ENCODE measurements at regions not wholly inside any gene's neighbourhood (a gene's known extent, or its start where the extent isn't known, plus 50 kb on each side); places are given as distances from the start of the nearest gene placed in this dataset.
"Not testable (repeated sequence)": the region's sequence is repeated elsewhere in the genome, so short reads cannot be mapped to it uniquely, and the experiment has no call there.

GRCh38 chr6:157751547-157752200, 71.4 kb upstream of the SNX9 start:
- Histone ChIP-seq H3K27me3 (ENCODE audit: insufficient read depth) (no peaks in the 10 kb centered on the region), H3K4me2 (no peak overlapping the region), H3K4me1 (ENCODE audit: control insufficient read depth in 1 of 2, insufficient read depth in 2 of 2, low read depth in 1 of 2, low read length in 1 of 2) (peaks cover 0 to 3% of the 10 kb centered on the region in 2 experiments; a peak in 2 of 4 replicates), H3K36me3 (replicated peaks in 1 of 2; ENCODE audit: control insufficient read depth in 1 of 2, insufficient read depth in 2 of 2, low read length in 1 of 2) (no peaks in the 10 kb centered on the region), H2AFZ (ENCODE audit: low read depth) (no peak overlapping the region), H3K9me3 (no peaks in the 10 kb centered on the region), H3K4me3 (ENCODE audit: low read depth in 2 of 2, low read length in 1 of 2) (no peak overlapping the region), H3K9ac (no peak overlapping the region), H3F3A (replicated peaks; ENCODE audit: insufficient read depth) (peaks cover 3% of the 10 kb centered on the region), H3K9me2 (no peaks in the 10 kb centered on the region), H4K20me1 (ENCODE audit: insufficient read depth) (no peaks in the 10 kb centered on the region), H3K27ac (ENCODE audit: low read depth in 2 of 2, low read length in 1 of 2) (no peak overlapping the region), H3K79me2 (ENCODE audit: insufficient read depth) (no peaks in the 10 kb centered on the region)
- TF ChIP-seq GATA2 (CRISPR knock-in tag; IDR thresholded peaks at IDR 0.05) (no peak), CHD2 (IDR thresholded peaks at IDR 0.05; ENCODE audit: low read length, partially characterized antibody) (no peak), REST (IDR thresholded peaks at IDR 0.05; ENCODE audit: low read depth, low read length) (no peak), ELF1 (IDR thresholded peaks at IDR 0.05) (no peak), ZBTB33 (IDR thresholded peaks at IDR 0.05; ENCODE audit: borderline replicate concordance, low read depth) (no peak), RFX5 (IDR thresholded peaks at IDR 0.05; ENCODE audit: low read length) (no peak), USF1 (IDR thresholded peaks at IDR 0.05; ENCODE audit: borderline replicate concordance, low read depth) (no peak), RCOR1 (IDR thresholded peaks at IDR 0.05; ENCODE audit: low read length) (no peak), TCF12 (IDR thresholded peaks at IDR 0.05) (no peak), MEF2A (IDR thresholded peaks at IDR 0.05; ENCODE audit: borderline replicate concordance, low read depth) (no peak), TEAD4 (IDR thresholded peaks at IDR 0.05; ENCODE audit: borderline replicate concordance, insufficient read depth) (no peak), POLR2AphosphoS5 (IDR thresholded peaks at IDR 0.05; ENCODE audit: low read depth, low read length) (no peak)
- ChIA-PET CTCF (no interaction called here), POLR2A (no interaction called here)
- no peak for DNase-seq
- WGBS (ENCODE audit: low lambda C conversion rate), result 90% methylated on average over 10 of the region's 10 CpGs

GRCh38 chr6:157752879-157753278, 70.2 kb upstream of the SNX9 start:
- H3K27me3 ChIP-seq (ENCODE audit: insufficient read depth); DNase-seq; H3K36me3 ChIP-seq (replicated peaks in 1 of 2; ENCODE audit: control insufficient read depth in 1 of 2, insufficient read depth in 2 of 2, low read length in 1 of 2); H3K9ac ChIP-seq; H3K27ac ChIP-seq (ENCODE audit: low read depth in 2 of 2, low read length in 1 of 2); CTCF ChIA-PET; H3K9me3 ChIP-seq; H4K20me1 ChIP-seq (ENCODE audit: insufficient read depth); H3K4me3 ChIP-seq (ENCODE audit: low read depth in 2 of 2, low read length in 1 of 2); H3F3A ChIP-seq (replicated peaks; ENCODE audit: insufficient read depth); H2AFZ ChIP-seq (ENCODE audit: low read depth); POLR2A ChIA-PET; H3K9me2 ChIP-seq; H3K4me1 ChIP-seq (ENCODE audit: control insufficient read depth in 1 of 2, insufficient read depth in 2 of 2, low read depth in 1 of 2, low read length in 1 of 2); H3K79me2 ChIP-seq (ENCODE audit: insufficient read depth); H3K4me2 ChIP-seq: not testable (repeated sequence)
- whole genome bisulfite sequencing (ENCODE audit: low lambda C conversion rate), result 73% methylated on average over 2 of the region's 3 CpGs

All from SK-N-SH (cell line).